IPS-NIHi11 (cell line): ENCODE measurements at regions not wholly inside any gene's neighbourhood (a gene's known extent, or its start where the extent isn't known, plus 50 kb on each side); places are given as distances from the start of the nearest gene placed in this dataset.
"Not testable (repeated sequence)": the region's sequence is repeated elsewhere in the genome, so short reads cannot be mapped to it uniquely, and the experiment has no call there.

ENCODE experiments used
- DNase-seq: peaks from one replicate; pipeline ENCODE4 v3.0.0; 2012; ENCODE audit warnings: mixed read lengths, low spot score

DNA sequence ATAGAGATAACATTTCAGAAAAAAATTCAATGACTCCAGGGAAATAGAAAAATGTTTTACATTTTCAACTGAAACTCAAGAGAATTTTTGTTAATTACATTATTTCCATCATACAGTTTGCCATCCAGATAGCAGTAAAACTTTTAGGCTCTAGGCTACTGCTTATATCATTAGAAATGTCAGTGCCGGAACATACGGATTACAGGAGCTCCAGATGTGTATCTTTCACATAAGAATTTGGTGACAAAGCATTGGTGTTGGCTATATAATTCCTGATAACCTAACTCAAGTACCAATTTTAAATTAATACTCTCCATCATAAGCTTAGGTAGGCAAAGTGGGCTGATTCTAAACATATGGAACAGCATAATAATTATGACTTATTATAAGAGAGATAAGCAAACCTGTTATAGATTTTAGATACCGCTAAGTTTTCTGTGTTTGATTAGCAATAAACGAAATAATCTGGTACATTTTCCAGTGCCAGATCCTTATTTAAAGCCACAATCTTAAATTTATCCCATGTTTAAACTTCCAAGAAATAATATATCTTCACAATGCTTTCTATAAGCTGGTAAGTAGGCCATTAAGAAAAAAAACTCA is 637.9 kb downstream of the NXPH1 start:
- no peak for DNase-seq

GRCh38 chr7:9075774-9076173 is 642.4 kb downstream of the NXPH1 start:
- not testable (repeated sequence) for DNase-seq

DNA sequence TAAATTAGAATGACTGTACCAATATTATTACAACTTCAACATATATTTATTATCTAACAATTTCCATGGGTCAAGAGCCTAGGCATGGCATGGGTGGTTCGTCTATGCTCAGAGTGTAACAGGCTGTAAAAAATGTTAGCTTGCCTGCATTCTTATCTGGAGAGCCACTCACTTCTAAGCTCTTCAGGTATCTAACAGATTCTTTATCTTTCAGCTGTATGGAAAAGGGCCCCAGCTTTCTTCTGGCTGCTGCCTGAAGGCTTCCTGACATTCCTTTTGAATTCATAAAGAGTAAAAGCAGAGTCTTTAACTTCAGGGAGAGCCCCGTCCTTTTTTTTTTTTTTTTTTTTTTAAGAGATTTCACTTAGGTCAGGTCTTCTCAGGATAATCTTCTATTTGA is 648.8 kb downstream of the NXPH1 start:
- DNase-seq: no peak

- DNase-seq: no peak
Observed at GRCh38 chr7:9083837-9084236, 650.4 kb downstream of the NXPH1 start.

DNA sequence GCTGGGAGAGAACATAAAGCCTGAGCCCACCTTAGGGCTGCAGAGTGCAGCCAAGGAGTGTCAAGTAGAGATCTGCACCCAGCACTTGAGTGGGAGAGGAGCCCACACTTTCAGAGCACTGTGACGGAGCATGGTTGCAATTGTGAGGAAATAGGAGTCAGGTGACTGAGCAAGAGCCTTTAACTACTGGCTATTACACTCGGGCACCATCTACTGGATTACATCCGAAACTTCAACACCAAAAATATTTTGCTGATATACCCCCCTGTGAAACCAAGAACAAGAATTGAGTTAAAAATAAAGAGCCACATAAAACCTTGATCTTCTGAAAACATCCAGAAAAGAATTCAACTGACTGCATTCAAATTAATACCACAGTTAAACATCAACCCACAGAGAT is 657.9 kb downstream of the NXPH1 start:
- DNase-seq: no peak

- DNase-seq: no peak
Observed at GRCh38 chr7:9097565-9098060, 664.2 kb downstream of the NXPH1 start.

- DNase-seq: no peak
Observed at GRCh38 chr7:9100289-9100688, 666.9 kb downstream of the NXPH1 start.

GRCh38 chr7:9102846-9103245 is 669.4 kb downstream of the NXPH1 start:
- DNase-seq: no peak

GRCh38 chr7:9106747-9107146 is 673.3 kb downstream of the NXPH1 start:
- no peak for DNase-seq

DNA sequence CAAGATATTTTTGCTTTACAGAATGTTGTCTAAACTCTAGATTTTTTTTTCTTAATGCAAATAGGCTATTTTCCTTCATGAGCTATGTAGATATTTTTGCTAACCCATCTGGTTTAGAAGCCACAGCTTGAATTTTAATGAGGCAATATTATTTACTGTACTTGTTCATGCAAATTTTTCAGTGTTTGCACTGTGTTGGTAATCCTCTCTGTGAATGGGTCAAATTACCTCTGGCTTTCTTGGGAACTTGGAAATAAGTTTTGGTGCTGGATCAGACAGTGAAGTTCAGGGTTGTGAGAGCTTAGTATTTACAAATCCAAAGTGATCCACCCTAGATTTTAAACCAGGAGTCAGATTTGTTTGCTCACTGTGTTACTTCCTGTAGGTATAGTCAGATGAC is 686.9 kb downstream of the NXPH1 start:
- no peak for DNase-seq

- no peak for DNase-seq
Observed at GRCh38 chr7:9124320-9124719, 690.9 kb downstream of the NXPH1 start.

GRCh38 chr7:9125246-9125645 is 691.8 kb downstream of the NXPH1 start:
- no peak for DNase-seq

DNA sequence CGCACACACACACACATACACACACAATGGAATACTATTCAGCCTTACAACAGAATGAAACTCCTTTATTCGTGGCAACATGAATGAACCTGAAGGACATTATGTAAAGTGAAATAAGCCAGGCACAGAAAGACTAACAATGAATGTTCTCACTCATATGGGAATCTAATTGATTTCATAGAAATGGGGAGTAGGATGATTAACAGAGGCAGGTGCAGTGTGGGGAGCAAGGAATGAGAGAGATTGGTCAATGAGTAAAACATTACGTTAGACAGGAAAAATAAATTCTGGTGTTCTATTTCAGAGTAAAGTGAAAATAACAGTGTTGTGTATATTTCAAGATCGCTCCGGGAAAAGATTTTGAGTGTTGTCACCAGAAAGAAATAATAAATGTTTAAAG is 694.5 kb downstream of the NXPH1 start:
- DNase-seq: no peak

DNA sequence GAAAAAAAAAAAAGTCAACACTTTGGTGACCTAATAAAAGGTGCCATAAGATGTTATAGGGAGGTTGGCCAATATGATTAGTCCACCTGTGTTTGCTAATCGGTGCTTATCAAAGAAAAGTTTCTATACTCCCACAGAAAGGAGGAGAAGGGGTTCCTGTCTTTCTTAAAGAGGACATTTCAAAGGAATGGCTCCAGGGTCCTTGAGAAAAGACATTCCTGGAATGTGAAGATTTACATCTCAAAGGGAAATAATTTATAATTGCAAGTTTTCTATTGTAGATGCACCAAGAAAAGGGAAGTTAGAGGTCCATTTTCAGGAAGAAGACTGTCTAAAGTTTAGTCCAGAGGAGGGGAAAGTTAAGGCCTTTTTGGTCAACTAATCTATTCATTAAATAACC is 715.3 kb downstream of the NXPH1 start:
- no peak for DNase-seq

DNA sequence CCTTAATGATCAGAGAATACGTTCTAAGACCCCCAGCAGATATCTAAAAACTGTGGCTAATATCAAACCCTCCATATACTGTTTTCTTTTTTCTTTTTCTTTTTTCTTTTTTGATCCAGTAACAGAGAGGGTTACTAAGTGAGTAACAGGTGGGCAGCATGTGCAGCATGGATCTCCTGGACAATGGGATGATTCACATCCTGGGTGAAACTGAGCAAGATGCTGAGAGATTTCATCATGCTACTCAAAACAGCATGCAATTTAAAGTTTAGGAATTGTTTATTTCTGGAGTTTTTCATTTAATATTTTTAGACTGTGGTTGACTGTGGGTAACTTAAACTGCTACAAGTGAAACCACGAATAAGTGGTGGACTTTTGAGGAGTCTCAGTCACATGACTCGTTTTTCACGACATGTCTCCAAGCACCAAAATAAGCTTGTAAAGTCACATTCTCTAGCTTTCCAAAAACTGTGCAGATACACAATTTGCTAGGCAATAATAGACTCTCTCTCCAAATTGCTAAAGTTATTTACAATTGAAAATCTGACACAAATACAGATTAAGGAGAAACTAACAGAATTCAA is 716.2 kb downstream of the NXPH1 start:
- no peak for DNase-seq

- DNase-seq: not testable (repeated sequence)
Observed at GRCh38 chr7:9163691-9164090, 730.3 kb downstream of the NXPH1 start.

DNA sequence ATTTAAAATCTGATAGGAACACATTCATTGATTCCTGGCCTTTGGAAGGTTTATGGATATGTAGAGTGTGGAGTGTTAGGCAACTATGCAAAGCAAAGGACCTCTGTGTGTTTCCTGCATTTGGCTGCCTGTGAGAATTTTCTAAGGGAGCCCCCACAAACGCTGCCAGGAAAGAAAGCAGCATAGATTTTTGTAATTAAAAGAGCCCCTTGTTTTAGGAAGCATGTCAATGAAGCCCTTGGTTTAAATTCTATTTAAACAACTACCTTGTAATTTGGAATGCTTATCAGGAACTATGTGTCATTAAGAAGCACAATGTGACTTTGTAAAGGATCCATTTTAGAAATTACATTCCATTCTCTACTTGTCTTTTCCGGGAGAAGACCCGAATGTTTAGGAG is 742.5 kb downstream of the NXPH1 start:
- peak; percentile 19 for DNase-seq

DNA sequence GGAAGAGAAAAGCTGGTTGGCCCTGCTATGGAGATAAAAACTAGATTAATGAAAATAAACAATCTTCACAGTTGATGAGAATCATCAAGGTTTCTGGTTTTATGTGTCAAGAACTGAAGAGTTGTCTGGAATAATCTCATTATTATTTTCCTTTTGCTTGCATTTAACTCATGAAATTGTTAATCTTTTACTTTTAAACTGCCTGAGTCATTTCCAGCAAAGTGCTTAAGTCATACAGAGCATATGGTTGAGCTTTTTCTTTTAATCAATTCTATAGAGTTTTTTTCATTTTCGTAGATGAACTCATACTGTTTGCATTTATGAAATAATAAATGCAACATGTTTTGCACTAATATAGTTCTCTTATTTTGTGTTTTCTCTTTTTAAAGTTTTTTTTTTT is 747.9 kb downstream of the NXPH1 start:
- no peak for DNase-seq

DNA sequence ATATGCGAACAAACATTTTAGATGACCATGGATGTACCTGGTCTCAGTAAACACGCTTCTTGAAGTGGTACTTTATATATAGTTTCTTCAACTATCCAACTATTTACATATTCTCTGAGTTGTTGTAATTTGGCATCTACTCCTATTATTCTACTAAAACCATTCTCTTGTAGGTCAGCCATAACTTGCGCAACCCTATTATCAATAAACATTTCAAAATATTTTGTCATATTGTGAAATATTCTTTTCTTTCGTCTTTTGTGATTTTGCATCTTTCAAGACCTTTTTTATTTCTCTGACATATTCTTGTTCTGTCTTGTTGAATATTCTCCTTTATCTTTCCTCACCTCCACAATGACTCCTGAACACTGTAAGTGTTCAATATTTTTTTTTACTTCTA is 753.3 kb downstream of the NXPH1 start:
- no peak for DNase-seq

DNA sequence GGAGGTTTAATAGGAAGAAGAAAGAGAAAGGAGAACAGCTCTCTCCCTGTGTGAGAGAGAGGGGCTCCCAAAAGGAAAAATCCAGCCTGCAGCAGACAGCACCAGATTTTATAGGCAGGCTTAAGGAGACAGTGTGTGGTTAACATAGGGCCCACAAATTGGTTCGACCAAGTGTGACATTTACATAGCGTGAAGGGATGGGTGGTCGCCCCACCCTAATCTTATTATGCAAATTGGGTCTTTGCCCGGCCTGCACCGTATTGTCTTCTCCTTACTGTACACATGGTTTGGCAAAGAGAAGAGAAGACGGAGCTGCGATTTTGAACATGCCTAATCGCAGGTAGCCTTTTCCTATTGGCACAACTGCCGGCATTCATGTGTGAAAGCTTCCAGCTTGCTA is 756.3 kb downstream of the NXPH1 start:
- no peak for DNase-seq

- DNase-seq: no peak
Observed at GRCh38 chr7:9192969-9193368, 759.6 kb downstream of the NXPH1 start.

- DNase-seq: no peak
Observed at GRCh38 chr7:9200626-9201025, 767.2 kb downstream of the NXPH1 start.

DNA sequence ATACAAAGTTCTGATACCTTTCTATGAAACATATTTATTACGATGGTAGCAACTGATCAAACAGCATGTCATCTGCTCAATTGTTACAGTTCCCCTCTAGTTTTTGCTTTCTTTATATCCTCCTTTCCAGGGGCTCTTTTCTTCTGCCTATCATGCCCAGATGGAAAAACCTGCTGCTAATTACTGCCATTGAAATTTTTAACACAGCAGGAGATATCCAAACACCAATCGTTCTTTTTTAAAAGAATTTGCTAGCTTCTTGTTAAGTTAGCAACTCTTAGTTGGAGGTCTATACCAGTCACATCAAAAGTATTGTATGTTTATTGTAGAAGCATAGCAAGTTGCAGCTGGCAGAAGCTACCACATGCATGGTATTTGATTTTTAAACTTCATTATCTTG is 768.5 kb downstream of the NXPH1 start:
- no peak for DNase-seq

- no peak for DNase-seq
Observed at GRCh38 chr7:9204571-9204970, 771.2 kb downstream of the NXPH1 start.
